Endodermal cell (in vitro differentiated cells): ENCODE measurements at regions not wholly inside any gene's neighbourhood (a gene's known extent, or its start where the extent isn't known, plus 50 kb on each side); places are given as distances from the start of the nearest gene placed in this dataset.

ENCODE experiments used
- DNase-seq: peaks from one replicate; pipeline ENCODE4 v3.0.0-alpha.2; 2017
- H3K27ac ChIP-seq: 2 replicates; pipeline ENCODE4 v1.5.1; 2013; ENCODE audit warnings: mild to moderate bottlenecking, low read depth, low read length, moderate library complexity
- H3K27me3 ChIP-seq: 2 replicates; pipeline ENCODE4 v1.6.1; 2013; ENCODE audit warnings: mild to moderate bottlenecking, low read length, moderate library complexity; ENCODE audit not compliant: insufficient read depth, control insufficient read depth, poor library complexity, severe bottlenecking
- H3K36me3 ChIP-seq: 2 replicates; pipeline ENCODE4 v1.7.0; 2013; ENCODE audit warnings: mild to moderate bottlenecking, low read length, moderate library complexity; ENCODE audit not compliant: control insufficient read depth, insufficient read depth
- H3K4me1 ChIP-seq: one replicate; pipeline ENCODE4 v1.7.0; 2013; ENCODE audit warnings: low read length; ENCODE audit not compliant: control insufficient read depth, insufficient read depth
- H3K4me3 ChIP-seq: 2 replicates; pipeline ENCODE4 v1.5.1; 2013; ENCODE audit warnings: mild to moderate bottlenecking, low read length, moderate library complexity
- H3K9ac ChIP-seq: 2 replicates; pipeline ENCODE4 v1.6.1; 2013; ENCODE audit warnings: mild to moderate bottlenecking, low read length, moderate library complexity; ENCODE audit not compliant: poor library complexity, severe bottlenecking; ENCODE audit errors: extremely low read depth
- H3K9me3 ChIP-seq: 2 replicates; pipeline ENCODE4 v1.6.1; 2013; ENCODE audit warnings: mild to moderate bottlenecking, low read length, moderate library complexity; ENCODE audit not compliant: control insufficient read depth
- H3K27ac Mint-ChIP-seq: 2 replicates; pipeline ENCODE4 v1.8.0; 2020; ENCODE audit warnings: mixed read lengths
- H3K27me3 Mint-ChIP-seq: 2 replicates; pipeline ENCODE4 v1.8.0; 2021; ENCODE audit warnings: mild to moderate bottlenecking, mixed read lengths; ENCODE audit not compliant: insufficient read depth
- H3K36me3 Mint-ChIP-seq: 2 replicates; pipeline ENCODE4 v1.8.0; 2020; ENCODE audit warnings: low read depth, mixed read lengths
- H3K4me1 Mint-ChIP-seq: 2 replicates; pipeline ENCODE4 v1.8.0; 2020; ENCODE audit warnings: mixed read lengths
- H3K4me3 Mint-ChIP-seq: 2 replicates; pipeline ENCODE4 v1.8.0; 2020; ENCODE audit warnings: mild to moderate bottlenecking, moderate library complexity, mixed read lengths
- H3K9me3 Mint-ChIP-seq: 2 replicates; pipeline ENCODE4 v1.8.0; 2020; ENCODE audit warnings: mild to moderate bottlenecking, mixed read lengths
- CTCF ChIP-seq: fragments of 200-600 bp; sonication (generic); conservative IDR thresholded peaks from 2 replicates; pipeline ENCODE4 v1.5.0; 2021; ENCODE audit warnings: antibody characterized with exemption, mild to moderate bottlenecking
- WGBS, 2 experiments: methylation state at CpG; one replicate each; pipeline versions ENCODE4 v1.1.5 to v1.1.7; 2013; ENCODE audit warnings: missing lambda C conversion rate in 2 of 2, mixed read lengths in 1 of 2; ENCODE audit not compliant: insufficient coverage in 1 of 2, insufficient read length in 1 of 2; 5-methylcytosine and 5-hydroxymethylcytosine counted together

GRCh38 chr17:14011036-14011692 is 58.1 kb upstream of the COX10 start:
- Histone ChIP-seq H3K9ac (no peak overlapping the region), H3K27me3 (no peaks in the 10 kb centered on the region), H3K4me3 (no peak overlapping the region), H3K36me3 (no peaks in the 10 kb centered on the region), H3K4me1 (no peaks in the 10 kb centered on the region), H3K9me3 (no peaks in the 10 kb centered on the region), H3K27ac (no peak overlapping the region)
- Mint-ChIP-seq H3K27ac (no peak overlapping the region), H3K4me3 (no peak overlapping the region), H3K27me3 (peaks cover 6% of the 10 kb centered on the region), H3K4me1 (no peaks in the 10 kb centered on the region), H3K9me3 (peaks cover 2% of the 10 kb centered on the region), H3K36me3 (no peaks in the 10 kb centered on the region)
- WGBS, 2 experiments = 75 to 86% methylated on average over 2 to 5 of the region's 5 CpGs
- TF ChIP-seq CTCF = no peak
- no peak for DNase-seq

- no peak for TF ChIP-seq CTCF
- Histone ChIP-seq H3K36me3 (no peaks in the 10 kb centered on the region), H3K4me3 (no peak overlapping the region), H3K27ac (no peak overlapping the region), H3K9ac (no peak overlapping the region), H3K4me1 (no peaks in the 10 kb centered on the region), H3K27me3 (no peaks in the 10 kb centered on the region), H3K9me3 (no peaks in the 10 kb centered on the region)
- no peak for DNase-seq
- 83 to 98% methylated on average over 1 to 3 of the region's 4 CpGs for WGBS, 2 experiments
- H3K9me3 Mint-ChIP-seq = peaks cover 2% of the 10 kb centered on the region
- peaks cover 6% of the 10 kb centered on the region for H3K27me3 Mint-ChIP-seq
- no peak overlapping the region for H3K4me3 Mint-ChIP-seq
- H3K27ac Mint-ChIP-seq = no peak overlapping the region
- no peaks in the 10 kb centered on the region for H3K36me3 Mint-ChIP-seq
- H3K4me1 Mint-ChIP-seq = no peaks in the 10 kb centered on the region
Observed at GRCh38 chr17:14011740-14012405, 57.4 kb upstream of the COX10 start.

- no peaks in the 10 kb centered on the region for H3K4me1 ChIP-seq
Observed at GRCh38 chr17:14014657-14015056, 54.6 kb upstream of the COX10 start.

More at GRCh38 chr17:14014657-14015056, 54.6 kb upstream of the COX10 start:
- no peak for DNase-seq
- Mint-ChIP-seq H3K4me1 (peaks cover 2% of the 10 kb centered on the region), H3K27ac (no peak overlapping the region), H3K9me3 (no peaks in the 10 kb centered on the region), H3K4me3 (no peak overlapping the region), H3K36me3 (no peaks in the 10 kb centered on the region), H3K27me3 (peaks cover 6% of the 10 kb centered on the region)
- Histone ChIP-seq H3K36me3 (no peaks in the 10 kb centered on the region), H3K4me3 (no peak overlapping the region), H3K9me3 (no peaks in the 10 kb centered on the region), H3K27me3 (no peaks in the 10 kb centered on the region), H3K9ac (no peak overlapping the region), H3K27ac (no peak overlapping the region)
- WGBS, 2 experiments = 85 to 87% methylated on average over 6 to 7 of the region's 7 CpGs
- no peak for TF ChIP-seq CTCF
